NCI-H1092 (cell line): ENCODE measurements at regions not wholly inside any gene's neighbourhood (a gene's known extent, or its start where the extent isn't known, plus 50 kb on each side); places are given as distances from the start of the nearest gene placed in this dataset.
"Not testable (repeated sequence)": the region's sequence is repeated elsewhere in the genome, so short reads cannot be mapped to it uniquely, and the experiment has no call there.

ENCODE experiments used
- DNase-seq: peaks from one replicate; lab custom pipeline; 2025; lab: John Stamatoyannopoulos, UW

DNA sequence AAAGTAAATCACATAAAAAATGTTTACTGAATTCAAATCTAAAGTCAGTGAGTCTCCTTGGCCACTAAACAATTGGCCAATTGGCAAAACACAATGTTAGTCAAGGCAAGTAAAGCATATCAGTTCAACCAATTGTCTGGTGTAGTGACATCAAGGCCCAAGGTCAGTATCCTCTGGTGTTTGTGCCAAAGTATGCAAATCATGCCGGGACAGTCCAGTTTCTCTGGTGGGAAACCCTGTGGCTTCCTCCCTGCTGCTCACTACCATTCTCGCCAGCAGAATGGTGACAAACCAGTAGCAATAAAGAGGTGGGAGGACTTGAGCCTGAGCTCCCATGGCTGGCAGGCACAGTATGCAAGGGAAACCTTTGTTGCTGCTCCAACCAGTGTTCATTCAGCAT lies 314.9 kb upstream of the FGF13 start:
- no peak for DNase-seq

DNA sequence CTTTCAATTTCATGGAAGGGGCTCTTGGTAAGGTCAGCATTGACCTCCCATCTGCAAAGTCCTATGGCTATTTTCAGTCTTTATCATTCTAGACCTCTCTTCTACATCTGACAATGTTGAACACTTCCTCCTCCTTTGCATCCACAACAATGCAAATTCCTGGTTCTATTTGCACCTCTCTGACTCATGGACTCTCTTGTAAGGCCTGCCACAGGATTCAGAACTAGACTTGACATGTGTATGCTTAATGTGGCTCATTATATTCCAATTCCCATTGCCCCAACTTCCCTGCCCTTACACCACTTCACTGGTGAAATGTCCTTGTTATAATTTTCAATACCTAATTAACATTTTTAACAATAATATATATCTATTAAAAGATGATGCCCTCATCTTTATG lies 314.3 kb upstream of the FGF13 start:
- no peak for DNase-seq

DNA sequence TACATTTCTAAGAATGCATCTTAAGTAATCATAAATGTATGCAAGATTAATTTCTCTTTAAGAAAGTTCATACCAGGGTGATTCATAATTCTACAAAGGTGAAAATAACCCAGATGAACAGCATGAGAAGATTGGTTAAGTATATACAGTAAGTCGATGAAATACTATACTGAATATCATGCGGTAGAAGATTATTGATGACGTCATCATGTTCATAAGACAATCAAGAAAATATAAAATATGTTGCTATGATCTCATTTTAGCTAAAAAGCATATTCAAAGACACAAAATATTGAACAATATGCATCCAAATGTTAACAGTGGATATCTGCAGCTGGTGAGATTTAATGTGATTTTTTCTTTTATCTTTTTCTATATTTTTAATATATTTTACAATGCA lies 312.0 kb upstream of the FGF13 start:
- no peak for DNase-seq

DNA sequence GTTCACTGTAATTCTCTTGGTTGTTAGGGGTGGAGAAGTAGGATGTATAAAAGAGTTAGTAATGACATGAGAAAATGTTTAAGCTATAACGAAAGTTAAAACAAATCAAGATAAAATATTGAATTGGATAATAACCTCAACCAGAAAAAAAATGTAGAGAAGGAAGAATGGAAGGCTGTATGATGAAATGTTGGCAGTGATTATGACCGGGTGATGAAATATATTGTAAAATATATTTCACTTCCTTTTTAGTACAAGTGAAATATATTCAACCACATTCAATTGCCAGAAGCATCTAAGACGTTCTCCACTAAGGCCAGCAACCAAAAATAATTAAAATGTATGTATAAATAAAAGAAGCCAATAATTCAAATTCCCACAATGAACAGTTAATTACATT lies 309.3 kb upstream of the FGF13 start:
- no peak for DNase-seq

DNA sequence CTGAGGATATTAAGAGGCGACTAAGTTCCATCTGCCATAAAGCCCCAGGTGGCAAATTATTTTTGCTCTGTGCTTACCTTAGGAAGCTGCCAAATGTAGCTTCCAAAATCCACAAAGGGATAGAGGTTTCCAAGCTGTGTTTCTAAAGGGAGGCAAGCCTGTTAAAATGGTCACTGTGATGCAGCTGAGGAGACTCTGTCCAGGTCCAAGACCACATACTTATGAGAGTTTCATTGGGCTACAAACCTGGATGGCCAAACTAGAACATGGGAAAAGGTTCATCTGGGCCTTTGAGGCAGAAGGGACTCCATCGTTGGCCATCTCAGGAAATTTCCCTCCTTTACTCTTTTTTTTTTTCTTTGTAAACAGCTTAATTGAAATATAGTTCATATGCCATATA lies 306.9 kb upstream of the FGF13 start:
- no peak for DNase-seq

DNA sequence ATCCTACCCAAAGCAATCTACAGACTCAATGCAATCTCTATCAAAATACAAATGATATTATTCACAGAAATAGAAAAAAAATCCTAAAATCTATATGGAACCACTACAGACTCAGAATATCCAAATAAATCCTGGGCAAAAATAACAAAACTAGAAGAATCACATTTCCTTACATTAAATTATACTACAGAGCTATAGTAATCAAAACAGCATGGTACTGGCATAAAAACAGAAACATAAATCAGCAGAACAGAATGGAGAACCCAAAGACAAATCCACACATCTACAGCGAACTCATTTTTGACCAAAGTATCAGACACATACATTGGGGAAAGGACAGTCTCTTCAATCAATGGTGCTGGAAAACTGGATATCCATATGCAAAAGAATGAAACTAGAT lies 304.1 kb upstream of the FGF13 start:
- no peak for DNase-seq

DNA sequence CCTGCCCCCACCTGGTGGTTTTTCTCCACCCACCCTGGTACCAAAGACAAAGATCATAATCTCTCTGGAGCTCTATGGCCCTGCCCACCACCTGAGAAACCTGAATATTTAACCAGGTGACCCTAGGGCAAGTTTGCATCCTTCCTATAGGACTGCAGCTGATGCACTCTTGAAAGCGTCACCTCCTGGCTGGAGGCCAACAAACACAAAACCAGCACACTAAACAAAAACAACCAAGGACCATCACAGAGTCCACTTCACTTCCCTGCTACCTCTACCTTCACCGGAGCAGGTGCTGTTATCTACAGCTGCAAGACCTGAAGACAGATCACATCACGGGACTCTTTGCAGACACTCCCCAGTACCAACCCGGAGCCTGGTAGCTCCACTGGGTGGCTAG lies 296.7 kb upstream of the FGF13 start:
- DNase-seq = no peak

DNA sequence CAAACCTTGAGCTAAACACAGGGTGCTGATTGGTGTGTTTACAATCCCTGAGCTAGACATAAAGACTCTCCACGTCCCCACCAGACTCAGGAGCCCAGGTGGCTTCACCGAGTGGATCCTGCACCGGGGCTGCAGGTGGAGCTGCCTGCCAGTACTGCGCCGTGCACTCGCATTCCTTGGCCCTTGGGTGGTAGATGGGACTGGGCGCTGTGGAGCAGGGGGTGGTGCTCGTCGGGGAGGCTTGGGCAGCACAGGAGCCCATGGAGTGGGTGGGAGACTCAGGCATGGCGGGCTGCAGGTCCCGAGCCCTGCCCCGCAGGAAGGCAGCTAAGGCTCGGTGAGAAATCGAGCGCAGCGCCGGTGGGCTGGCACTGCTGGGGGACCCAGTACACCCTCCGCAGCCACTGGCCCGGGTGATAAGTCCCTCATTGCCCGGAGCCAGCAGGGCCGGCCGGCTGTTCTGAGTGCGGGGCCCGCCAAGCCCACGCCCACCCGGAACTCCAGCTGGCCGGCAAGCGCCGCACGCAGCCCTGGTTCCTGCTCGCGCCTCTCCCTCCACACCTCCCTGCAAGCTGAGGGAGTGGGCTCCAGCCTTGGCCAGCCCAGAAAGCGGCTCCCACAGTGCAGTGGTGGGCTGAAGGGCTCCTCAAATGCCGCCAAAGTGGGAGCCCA lies 292.5 kb upstream of the FGF13 start:
- DNase-seq = not testable (repeated sequence)

DNA sequence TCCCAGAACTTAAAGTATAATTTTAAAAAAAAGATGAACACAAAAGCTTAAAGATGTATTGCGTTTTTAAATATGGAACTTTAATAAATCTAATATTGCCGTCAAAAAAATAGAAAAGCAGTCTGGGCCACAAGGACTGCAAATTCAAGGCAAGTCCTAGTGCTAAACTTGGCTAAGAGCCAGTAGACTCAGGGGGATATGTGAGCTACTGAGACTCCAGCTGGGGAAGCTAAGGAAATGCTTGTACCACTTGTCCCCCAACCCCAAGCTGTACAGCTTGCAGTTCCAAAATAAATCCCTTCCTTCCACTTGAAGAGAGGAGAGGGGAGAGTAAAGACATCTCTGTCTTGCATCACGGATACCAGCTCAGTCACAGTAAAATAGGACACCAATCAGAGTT lies 290.8 kb upstream of the FGF13 start:
- DNase-seq = no peak

DNA sequence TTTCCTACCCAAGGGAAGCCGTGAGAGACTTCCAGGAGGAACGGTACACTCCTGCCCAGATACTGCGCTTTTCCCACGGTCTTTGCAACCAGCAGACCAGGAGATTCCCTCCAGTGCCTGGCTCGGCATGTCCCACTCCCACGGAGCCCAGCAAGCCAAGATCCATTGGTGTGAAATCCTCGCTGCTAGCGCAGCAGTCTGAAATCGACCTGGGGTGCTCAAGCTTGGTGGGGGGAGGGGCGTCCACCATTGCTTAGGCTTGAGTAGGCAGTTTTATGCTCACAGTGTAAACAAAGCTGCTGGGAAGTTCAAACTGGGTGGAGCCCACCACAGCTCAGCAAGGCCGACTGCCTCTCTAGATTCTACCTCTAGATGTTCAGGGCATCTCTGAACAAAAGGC lies 284.8 kb upstream of the FGF13 start:
- DNase-seq = no peak

DNA sequence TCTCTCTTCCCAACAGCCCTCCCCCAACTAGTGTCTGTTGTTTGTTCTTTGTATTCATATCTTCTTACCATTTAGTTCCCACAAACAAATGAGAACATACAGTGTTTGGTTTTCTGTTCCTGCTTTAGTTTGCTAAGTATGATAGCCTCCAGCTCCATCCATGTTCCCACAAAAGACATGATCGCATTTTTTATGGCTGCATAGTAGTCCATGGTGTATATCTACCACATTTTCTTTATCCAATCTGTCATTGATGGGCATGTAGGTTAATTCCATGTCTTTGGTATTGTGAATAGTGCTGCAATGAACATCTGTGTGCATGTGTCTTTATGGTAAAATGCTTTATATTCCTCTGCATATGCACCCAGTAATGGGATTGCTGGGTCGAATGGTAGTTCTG lies 283.9 kb upstream of the FGF13 start:
- no peak for DNase-seq

DNA sequence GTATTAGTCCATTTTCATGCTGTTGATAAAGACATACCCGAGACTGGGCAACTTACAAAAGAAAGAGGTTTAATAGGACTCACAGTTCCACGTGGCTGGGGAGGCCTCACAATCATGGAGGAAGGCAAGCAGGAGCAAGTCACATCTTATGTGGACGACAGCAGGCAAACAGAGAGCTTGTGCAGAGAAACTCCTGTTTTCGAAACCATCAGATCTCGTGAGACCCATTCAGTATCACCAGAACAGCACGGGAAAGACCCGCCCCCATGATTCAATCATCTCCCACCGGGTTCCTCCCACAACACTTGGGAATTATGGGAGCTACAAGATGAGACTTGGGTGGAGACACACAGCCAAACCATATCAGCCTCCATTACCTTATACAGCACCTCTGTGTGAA lies 278.9 kb upstream of the FGF13 start:
- DNase-seq = not testable (repeated sequence)

DNA sequence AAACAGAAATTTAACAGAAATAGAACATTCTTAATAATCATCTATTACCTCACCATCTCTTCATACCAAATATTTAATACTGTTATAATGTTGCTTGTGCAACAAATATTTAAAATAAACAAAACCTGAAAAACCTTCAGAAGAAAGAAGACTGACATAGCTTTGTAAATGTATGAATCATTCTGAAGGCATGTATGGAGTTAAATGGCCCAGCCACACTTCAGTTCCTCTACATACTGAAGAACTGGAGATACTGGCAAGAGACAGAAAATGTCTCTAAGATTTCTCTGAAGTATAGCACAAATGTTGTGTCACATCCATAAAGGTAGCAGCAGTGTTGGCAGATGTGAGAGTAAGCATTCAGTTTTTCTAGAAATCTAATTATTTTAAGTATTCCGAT lies 275.3 kb upstream of the FGF13 start:
- DNase-seq = no peak

DNA sequence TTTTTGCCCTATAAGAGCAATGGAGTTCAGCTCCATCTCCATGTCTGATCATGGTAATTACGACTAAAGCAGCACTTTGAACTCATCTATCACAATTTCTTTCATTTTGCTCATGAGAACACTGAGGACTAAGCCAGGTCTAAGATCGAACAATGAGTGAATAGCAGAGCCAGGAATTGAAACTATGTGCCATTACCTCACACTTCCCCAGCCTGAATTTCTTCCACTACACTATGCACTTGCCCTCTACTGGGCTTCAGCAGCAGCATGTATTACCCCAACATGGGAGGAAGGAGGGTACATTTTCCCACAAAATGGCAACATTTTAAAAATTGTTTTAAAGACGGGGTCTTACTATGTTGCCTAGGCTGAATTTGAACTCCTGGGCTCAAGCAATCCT lies 274.7 kb upstream of the FGF13 start:
- no peak for DNase-seq

DNA sequence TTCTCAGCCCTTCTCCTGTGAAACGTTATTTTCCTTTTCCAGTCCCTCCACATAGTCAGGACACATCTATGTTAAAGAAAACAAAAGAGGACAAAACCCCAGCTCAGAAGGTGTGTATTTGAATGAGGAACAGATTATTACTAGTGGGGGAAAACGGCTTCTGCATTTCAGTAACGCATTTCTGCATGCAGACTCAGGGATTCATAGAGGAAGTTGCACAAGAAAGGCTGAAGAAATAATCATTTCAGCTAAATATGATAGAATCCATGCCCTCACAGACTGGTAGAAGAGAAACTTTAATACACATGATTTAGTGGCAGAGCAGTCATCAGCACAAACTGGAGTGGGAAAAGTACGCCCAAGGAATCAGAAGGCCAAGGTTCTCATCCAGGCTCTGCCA lies 270.8 kb upstream of the FGF13 start:
- no peak for DNase-seq

DNA sequence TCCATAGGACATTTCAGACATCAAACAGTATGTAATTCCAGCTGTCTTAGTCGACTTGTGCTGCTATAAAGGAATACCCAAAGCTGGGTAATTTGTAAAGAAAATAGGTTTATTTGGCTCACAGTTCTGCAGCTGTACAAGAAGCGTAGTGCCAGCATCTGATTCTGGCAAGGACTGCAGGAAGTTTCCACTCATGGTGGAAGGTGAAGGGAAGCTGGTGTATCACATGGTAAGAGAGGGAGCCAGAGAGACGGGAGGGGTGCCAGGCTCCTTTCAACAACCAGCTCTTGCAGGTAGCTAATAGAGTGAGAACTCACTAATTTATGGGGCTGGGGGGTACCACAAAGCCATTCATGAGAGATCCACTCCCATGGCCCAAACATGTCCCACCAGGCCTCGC lies 253.0 kb upstream of the FGF13 start:
- DNase-seq = no peak

DNA sequence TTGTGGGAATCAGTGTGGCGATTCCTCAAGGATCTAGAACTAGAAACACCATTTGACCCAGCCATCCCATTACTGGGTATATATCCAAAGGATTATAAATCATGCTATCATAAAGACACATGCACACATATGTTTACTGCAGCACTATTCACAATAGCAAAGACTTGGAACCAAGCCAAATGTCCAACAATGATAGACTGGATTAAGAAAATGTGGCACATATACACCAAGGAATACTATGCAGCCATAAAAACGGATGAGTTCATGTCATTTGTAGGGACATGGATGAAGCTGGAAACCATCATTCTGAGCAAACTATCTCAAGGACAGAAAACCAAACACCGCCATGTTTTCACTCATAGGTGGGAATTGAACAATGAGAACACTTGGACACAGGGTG lies 250.9 kb upstream of the FGF13 start:
- not testable (repeated sequence) for DNase-seq

DNA sequence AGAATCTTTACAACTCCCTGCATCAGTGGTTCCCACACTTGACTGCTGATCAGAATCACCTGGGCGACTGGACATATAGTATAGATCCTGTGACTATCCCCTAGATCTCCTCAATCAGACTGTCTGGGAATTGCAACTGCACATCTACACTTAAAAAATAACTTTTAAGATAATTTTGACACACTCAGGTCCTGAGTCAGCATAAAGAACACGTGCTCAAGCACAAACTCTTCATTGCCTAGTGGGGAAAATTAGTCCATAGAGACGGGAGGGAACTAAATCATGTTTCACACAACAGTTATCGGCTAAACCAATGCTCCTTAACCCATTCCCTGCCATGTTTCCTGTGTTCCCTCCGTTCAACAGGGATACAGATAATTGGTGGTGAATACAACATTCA lies 243.5 kb upstream of the FGF13 start:
- DNase-seq = no peak

DNA sequence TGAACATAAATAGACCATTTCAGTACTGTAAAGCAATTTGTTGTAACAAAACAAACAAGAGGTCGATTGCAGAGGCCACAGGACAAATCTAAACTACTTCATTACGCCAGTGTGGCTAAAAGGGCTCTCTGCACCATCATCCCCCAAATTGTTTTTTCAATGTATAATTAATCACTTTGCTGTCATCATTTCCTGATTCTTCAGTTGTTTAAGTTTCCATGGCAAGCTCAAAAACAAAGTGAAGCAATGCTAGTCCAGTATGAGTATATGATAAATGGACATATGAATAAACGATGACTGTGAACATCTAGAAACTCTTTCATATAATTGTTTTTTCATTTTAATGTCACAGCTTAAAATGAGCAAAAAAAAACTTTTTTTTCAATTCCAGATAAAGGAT lies 235.4 kb upstream of the FGF13 start:
- no peak for DNase-seq

DNA sequence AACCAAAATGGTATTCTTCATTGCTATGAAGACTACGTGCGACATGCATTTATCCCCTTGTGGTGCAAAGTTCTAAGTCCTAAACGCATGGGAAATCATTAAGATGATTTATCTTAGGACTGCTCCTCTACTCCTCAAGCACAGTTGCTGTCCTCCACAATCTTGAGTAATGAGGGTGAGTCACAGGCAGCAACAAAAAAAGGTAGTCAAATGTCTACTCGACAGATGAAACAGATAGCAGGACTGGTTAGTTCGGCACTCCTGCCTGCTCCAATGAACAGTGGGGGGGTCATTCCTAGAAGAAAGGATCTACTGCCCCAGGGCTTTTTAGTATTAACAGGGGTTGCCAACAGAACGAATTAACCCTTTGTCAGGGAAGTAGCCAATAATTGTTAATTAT lies 233.7 kb upstream of the FGF13 start:
- no peak for DNase-seq

DNA sequence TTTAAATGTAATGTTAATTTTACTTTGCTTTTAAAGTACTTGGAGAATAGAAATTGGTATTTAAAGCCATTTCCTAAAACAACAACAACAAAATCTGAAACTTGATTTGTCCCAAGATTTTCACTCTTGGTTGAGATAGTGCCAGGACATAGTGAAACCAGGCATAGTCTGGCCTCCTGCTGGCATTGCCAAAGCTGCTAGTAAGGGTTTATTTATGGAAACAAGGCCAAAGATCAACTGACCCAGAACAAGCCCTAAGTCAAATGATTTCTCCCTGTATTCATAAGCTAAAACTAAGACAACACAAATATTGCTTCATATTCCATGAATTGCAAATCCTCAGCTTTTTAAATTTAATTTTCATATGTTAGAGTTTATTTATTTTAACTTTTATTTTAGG lies 227.5 kb upstream of the FGF13 start:
- no peak for DNase-seq

DNA sequence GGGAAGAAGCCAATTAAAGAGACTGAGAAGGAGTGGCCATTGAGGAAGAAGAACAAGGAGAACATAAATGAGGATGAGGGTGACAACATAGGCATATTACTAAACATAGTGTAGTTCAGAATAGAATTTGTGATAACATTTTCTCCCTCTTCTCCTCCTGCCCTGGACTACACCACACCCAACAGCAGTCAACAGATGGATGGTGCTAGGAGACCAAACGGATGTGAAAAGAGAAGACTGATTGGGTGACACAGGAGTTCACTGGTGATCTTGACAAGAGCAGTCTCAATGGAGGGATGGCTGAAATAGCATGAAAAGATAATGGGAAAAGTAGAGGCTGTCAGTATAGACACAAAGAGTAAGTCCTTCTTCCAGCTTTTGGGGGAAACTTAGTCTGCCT lies 226.5 kb upstream of the FGF13 start:
- DNase-seq = no peak

DNA sequence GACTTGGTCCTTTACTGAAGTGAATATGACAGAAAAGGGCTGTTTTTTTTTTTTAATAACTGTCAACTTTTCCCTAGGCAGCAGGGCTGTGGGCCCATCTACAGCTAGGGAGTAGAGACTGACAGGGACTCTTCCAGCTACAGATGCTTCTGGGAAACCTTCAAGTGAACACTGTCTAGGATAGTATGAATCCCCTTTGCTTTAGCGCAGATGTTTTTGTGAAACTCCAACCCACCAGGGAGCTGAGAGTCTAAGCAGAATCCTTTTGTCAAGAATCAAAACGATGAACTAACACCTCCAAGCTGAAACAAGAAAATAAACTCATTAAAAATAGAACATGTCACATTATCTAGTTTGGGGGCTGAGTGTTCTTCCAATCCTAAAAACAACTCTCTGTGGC lies 219.7 kb upstream of the FGF13 start:
- DNase-seq = no peak

DNA sequence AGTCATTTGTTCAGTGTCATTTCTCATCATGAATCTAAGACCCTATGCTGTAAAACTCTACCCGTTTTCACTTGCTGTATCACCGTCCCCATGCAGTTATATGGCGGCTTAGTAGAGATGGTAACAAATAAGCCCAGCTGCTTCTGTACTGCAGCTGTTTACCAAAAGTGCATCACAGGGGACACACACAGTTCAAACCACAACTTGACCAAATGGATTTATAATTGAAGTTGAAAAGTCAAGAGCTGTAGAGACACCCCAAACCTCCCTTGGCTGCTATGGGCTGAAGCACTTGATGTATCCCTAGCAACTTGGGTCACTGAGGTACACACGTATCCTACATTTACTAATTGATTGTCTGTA lies 219.0 kb upstream of the FGF13 start:
- no peak for DNase-seq
